Tibial nerve (tissue), 3 donors: ENCODE measurements at regions not wholly inside any gene's neighbourhood (a gene's known extent, or its start where the extent isn't known, plus 50 kb on each side); places are given as distances from the start of the nearest gene placed in this dataset.

Experiments
- CTCF ChIP-seq, 5 experiments: fragments of 200-600 bp in 3 of 5; fragments of 450-650 bp in 2 of 5; sonication (generic) in 3 of 5; IDR thresholded peaks; one replicate each; pipeline ENCODE4 v1.5.1; 2016 to 2019; ENCODE audit warnings: antibody characterized with exemption in 5 of 5, mild to moderate bottlenecking in 3 of 5, moderate library complexity in 2 of 5
- POLR2A ChIP-seq, 2 donors: fragments of 450-650 bp; IDR thresholded peaks; one replicate each; pipeline ENCODE4 v1.6.1; 2017; ENCODE audit warnings: antibody characterized with exemption in 2 of 2, mild to moderate bottlenecking in 2 of 2, moderate library complexity in 2 of 2

- TF ChIP-seq POLR2A (IDR thresholded peaks at IDR 0.05) (no peak), CTCF (IDR thresholded peaks at IDR 0.05) (no peak)
These were observed 303.1 kb upstream of the SORL1-AS1 start for GRCh38 chr11:121755906-121756305.
